Activated CD4-positive, alpha-beta T cell treated with anti-CD3 and anti-CD28 coated beads for 36 hours (primary cell): ENCODE measurements at regions not wholly inside any gene's neighbourhood (a gene's known extent, or its start where the extent isn't known, plus 50 kb on each side); places are given as distances from the start of the nearest gene placed in this dataset.
A peak's percentile ranks its signal among the peaks of the same experiment; 100 is the strongest.
"Not testable (repeated sequence)": the region's sequence is repeated elsewhere in the genome, so short reads cannot be mapped to it uniquely, and the experiment has no call there.

ENCODE experiments used
- ATAC-seq: fragments of 200-7000 bp; cut with Tn5 transposase; one replicate; pipeline ENCODE4 v1.10.0; 2021; ENCODE audit warnings: mild to moderate bottlenecking, moderate library complexity
- CTCF ChIA-PET: fragments of 350-600 bp; sonication (Branson Sonifier 250); formaldehyde crosslinking; loops from one replicate; lab custom pipeline; 2021; ENCODE audit warnings: antibody characterized with exemption; lab: Charles Lee
- POLR2A ChIA-PET: fragments of 350-600 bp; sonication (Branson Sonifier 250); formaldehyde crosslinking; loops from one replicate; lab custom pipeline; 2021; ENCODE audit warnings: antibody characterized with exemption, inconsistent platforms; lab: Charles Lee
- DNase-seq: peaks from one replicate; pipeline ENCODE4 v3.0.0-alpha.2; 2020
- H3K27ac Mint-ChIP-seq: one replicate; pipeline ENCODE4 v1.8.0; 2021; ENCODE audit warnings: mixed read lengths
- H3K27me3 Mint-ChIP-seq: one replicate; pipeline ENCODE4 v1.8.0; 2021; ENCODE audit warnings: mixed read lengths
- H3K36me3 Mint-ChIP-seq: one replicate; pipeline ENCODE4 v1.8.0; 2021; ENCODE audit warnings: low read depth, mixed read lengths
- H3K4me1 Mint-ChIP-seq: one replicate; pipeline ENCODE4 v1.8.0; 2021; ENCODE audit warnings: mixed read lengths
- H3K4me3 Mint-ChIP-seq: one replicate; pipeline ENCODE4 v1.8.0; 2021; ENCODE audit warnings: mild to moderate bottlenecking, moderate library complexity, mixed read lengths
- H3K9me3 Mint-ChIP-seq: one replicate; pipeline ENCODE4 v1.8.0; 2021; ENCODE audit warnings: low read depth, mixed read lengths
- intact Hi-C, 2 experiments: fragments of 100-400 bp; cut with DNase I in 1 of 2; cut with micrococcal nuclease in 1 of 2; formaldehyde crosslinking; loops; one replicate each; pipeline versions ENCODE4 v1.14.2 to v1.15.1; 2022 to 2024; cut with DNase I, micrococcal nuclease

DNA sequence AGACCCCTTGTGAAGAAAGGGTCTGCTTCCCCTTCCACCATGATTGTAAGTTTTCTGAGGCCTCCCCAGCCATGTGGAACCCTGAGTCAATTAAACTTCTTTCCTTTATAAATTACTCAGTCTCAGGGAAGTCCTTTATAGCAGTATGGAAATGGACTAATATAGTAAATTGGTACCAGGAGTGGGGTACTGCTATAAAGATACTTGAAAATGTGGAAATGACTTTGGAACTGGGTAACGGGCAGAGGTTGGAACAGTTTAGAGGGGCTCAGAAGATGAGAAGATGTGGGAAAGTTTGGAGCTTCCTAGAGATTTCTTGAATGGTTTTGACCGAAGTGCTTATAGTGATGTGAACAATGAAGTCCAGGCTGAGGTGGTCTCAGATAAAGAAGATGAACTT is 353.5 kb downstream of the ZNF326 start:
- ATAC-seq, H3K4me3 Mint-ChIP-seq, DNase-seq, H3K36me3 Mint-ChIP-seq, CTCF ChIA-PET, H3K27ac Mint-ChIP-seq, H3K27me3 Mint-ChIP-seq, H3K4me1 Mint-ChIP-seq, intact Hi-C loops, POLR2A ChIA-PET, H3K9me3 Mint-ChIP-seq: not testable (repeated sequence)

DNA sequence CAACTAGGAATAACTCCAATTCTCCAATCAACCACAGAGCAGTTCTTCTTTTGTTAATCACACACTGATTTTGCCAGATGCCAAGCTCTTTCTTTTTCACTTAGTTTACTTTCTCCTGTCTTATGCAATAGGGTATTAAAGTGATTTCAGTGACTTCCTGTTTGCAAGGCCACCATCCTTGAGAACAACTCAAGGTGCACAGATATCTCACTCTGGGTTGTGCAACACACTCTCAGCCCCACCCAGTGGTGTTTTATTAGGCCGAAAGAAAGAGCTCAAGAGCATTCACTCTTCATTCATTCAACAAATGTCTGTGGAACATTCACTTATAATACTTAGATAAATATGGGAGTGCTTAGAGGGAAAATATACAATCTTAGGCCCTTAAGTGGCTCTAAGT is 352.5 kb downstream of the ZNF326 start:
- CTCF ChIA-PET: no interaction called here
- DNase-seq: no peak

DNA sequence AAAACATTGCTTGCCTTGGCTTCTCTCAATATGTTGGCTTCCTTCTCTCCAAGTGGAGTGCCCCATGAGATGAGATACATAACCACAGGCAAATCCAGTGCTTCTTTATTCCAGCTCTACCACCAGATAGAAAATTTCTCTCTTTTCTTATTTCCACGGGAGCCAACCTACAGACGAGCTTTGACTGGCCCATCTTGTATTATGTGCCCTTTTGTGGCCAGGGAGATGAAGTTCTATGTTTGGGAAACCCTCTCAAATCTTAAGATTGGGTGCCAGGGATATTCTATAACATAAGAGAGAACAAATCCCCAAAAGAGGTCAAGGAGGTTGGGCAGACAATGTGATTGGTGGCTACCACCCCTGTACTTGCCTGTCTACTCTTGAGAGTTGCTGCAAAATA is 351.8 kb downstream of the ZNF326 start:
- intact Hi-C loops: no loop called here
- H3K4me1 Mint-ChIP-seq: no peaks in the 10 kb centered on the region
- POLR2A ChIA-PET: no interaction called here
- ATAC-seq (no peak), DNase-seq (no peak)
- CTCF ChIA-PET: no interaction called here
- H3K27ac Mint-ChIP-seq: no peak overlapping the region
- peaks cover 5% of the 10 kb centered on the region for H3K9me3 Mint-ChIP-seq
- peaks cover 4% of the 10 kb centered on the region for H3K27me3 Mint-ChIP-seq
- no peak overlapping the region for H3K4me3 Mint-ChIP-seq
- H3K36me3 Mint-ChIP-seq: no peaks in the 10 kb centered on the region

More for the DNA sequence above, 352.5 kb downstream of the ZNF326 start:
- POLR2A ChIA-PET: no interaction called here
- Mint-ChIP-seq H3K27ac (no peak overlapping the region), H3K27me3 (peaks cover 4% of the 10 kb centered on the region), H3K36me3 (no peaks in the 10 kb centered on the region), H3K4me3 (no peak overlapping the region), H3K4me1 (no peaks in the 10 kb centered on the region), H3K9me3 (peaks cover 5% of the 10 kb centered on the region)
- no peak for ATAC-seq
- intact Hi-C loops: no loop called here

DNA sequence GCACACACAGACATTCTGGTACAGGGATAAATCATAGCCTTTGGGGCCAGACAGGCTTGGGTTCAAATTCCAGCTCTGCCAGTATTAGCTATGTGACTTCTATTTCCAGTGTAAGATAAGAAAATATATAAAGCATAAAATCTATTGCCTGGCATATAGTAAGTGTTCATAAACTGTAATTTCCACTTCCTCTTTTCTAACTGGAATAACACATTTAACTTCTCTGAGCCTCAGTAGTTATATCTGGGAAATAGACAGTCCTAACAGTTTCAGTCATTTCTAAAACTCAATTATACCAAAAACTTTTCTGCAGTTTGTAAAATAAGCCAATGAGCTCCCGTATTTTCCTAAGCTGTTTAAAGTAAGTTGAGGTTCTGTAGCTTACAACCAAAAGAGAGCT is 351.4 kb downstream of the ZNF326 start:
- intact Hi-C loops: no loop called here
- no peak for ATAC-seq
- no peak overlapping the region for H3K27ac Mint-ChIP-seq
- no peak overlapping the region for H3K4me3 Mint-ChIP-seq
- no peaks in the 10 kb centered on the region for H3K4me1 Mint-ChIP-seq
- no peak for DNase-seq
- peaks cover 4% of the 10 kb centered on the region for H3K27me3 Mint-ChIP-seq
- peaks cover 5% of the 10 kb centered on the region for H3K9me3 Mint-ChIP-seq
- no peaks in the 10 kb centered on the region for H3K36me3 Mint-ChIP-seq
- ChIA-PET CTCF (no interaction called here), POLR2A (no interaction called here)

DNA sequence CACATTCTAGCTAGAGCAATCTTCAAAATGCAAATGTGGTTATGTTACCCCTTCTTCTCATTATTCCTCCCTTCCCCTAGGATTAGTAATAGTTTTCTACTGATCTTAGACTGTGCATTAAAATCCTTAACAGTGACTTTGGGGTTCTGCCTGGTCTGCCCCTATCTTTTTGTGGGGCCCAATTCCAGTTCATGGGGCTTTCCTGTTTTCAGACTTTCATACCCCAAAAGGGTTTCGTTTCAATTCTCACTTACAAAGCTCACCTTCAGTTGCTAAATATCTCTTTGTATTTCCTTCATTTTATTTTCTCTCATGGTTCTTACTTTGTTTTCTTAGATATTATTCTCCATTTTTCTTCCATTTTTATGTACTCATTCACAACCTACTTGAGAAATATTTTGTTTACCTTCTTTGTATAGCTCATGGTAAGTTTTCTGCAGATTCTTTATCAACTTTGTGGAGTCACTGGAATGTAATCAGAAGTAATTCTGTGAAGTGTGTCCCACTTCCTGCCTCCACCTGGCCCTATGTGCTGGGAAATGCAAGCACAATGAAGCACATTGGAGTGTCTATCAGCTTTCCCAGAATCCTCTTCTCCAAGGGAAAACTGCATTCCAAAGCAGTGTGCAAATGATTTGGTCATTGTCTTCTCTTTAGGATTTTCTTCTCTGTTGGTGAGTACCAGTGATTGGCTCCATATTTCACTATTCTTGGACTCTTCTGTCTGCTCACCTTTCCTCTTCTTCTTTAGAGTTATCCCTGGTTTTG is 350.2 kb downstream of the ZNF326 start:
- H3K27ac Mint-ChIP-seq: no peak overlapping the region
- peaks cover 4% of the 10 kb centered on the region for H3K27me3 Mint-ChIP-seq
- DNase-seq (no peak), ATAC-seq (no peak)
- H3K36me3 Mint-ChIP-seq: no peaks in the 10 kb centered on the region
- ChIA-PET CTCF (no interaction called here), POLR2A (no interaction called here)
- H3K9me3 Mint-ChIP-seq: peaks cover 5% of the 10 kb centered on the region
- peaks cover 5% of the 10 kb centered on the region for H3K4me1 Mint-ChIP-seq
- no peak overlapping the region for H3K4me3 Mint-ChIP-seq
- intact Hi-C loops: no loop called here

DNA sequence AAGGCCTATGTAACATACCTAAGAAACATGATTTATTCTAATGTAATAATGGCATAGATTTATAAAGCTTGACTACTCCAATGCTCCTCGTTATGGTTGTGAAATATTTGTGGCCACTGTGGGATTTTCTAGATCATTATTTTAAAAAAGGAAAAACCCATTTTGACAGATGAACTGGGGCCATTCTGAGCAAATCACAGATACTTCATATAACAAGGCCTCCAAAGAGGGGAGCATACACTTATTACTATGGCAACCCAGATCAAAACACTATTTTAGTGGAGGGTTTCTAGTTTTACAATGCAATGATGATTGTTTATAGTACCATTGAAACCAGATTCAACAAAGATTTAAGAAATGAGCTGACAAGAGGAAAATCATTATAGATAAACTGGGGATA is 346.6 kb downstream of the ZNF326 start:
- Mint-ChIP-seq H3K36me3 (no peaks in the 10 kb centered on the region), H3K27me3 (peaks cover 4% of the 10 kb centered on the region), H3K4me3 (no peak overlapping the region), H3K9me3 (no peaks in the 10 kb centered on the region), H3K4me1 (peaks cover 6% of the 10 kb centered on the region), H3K27ac (no peak overlapping the region)
- POLR2A ChIA-PET: no interaction called here
- CTCF ChIA-PET: interaction anchor here (0.6 to 0.9 kb wide), 2 partner anchors 19 to 378 kb away, joined by 3 to 4 read pairs; no protein-coding TSS in a partner anchor
- DNase-seq (no peak), ATAC-seq (no peak)
- intact Hi-C loops: no loop called here

DNA sequence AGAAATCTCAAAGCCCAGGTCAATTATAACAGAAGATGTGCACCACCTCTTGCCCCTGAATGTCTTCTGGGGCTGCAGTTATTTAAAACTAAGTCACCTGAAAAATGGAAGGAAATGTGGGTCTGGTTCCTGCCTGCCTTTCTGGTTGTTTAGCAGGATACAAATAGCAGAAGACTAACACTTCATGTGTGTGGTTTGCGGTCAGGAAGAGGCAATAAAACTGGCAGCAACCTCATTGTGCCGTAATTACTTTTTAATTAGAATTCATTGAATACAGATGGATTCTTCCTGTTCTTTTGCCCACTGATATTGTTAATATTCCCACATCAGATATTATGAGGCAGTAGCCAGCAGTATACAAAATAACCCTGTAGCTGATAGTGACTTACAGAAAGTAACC is 345.7 kb downstream of the ZNF326 start:
- Mint-ChIP-seq H3K27me3 (peaks cover 2% of the 10 kb centered on the region), H3K27ac (no peak overlapping the region), H3K4me1 (peaks cover 6% of the 10 kb centered on the region), H3K9me3 (no peaks in the 10 kb centered on the region), H3K4me3 (no peak overlapping the region), H3K36me3 (no peaks in the 10 kb centered on the region)
- intact Hi-C loops: no loop called here
- ChIA-PET CTCF (no interaction called here), POLR2A (no interaction called here)
- ATAC-seq (no peak), DNase-seq (peak; percentile 5)

DNA sequence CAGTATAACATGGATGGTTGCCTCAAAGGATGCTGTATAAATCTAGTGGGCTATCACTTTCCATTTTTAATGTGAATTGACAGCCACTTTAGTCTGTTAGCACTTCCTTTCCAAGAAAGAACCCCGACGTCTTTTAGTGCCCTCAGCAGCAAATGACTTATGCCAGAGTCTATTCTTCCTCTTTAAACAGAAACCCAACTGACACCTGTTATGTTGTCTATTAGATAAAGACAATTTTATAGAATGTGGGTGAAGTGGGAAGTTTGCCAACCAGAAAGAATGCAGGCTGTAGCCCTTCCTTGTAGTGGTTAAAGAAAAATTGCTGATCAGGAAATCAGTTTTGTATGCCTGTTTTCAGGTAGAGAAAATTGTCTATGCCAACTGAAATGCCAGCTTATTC is 344.9 kb downstream of the ZNF326 start:
- H3K4me3 Mint-ChIP-seq: no peak overlapping the region
- POLR2A ChIA-PET: no interaction called here
- no peak overlapping the region for H3K27ac Mint-ChIP-seq
- H3K36me3 Mint-ChIP-seq: no peaks in the 10 kb centered on the region
- ATAC-seq (no peak), DNase-seq (no peak)
- no peaks in the 10 kb centered on the region for H3K27me3 Mint-ChIP-seq
- H3K4me1 Mint-ChIP-seq: peaks cover 6% of the 10 kb centered on the region
- intact Hi-C loops: no loop called here
- H3K9me3 Mint-ChIP-seq: no peaks in the 10 kb centered on the region
- CTCF ChIA-PET: no interaction called here

DNA sequence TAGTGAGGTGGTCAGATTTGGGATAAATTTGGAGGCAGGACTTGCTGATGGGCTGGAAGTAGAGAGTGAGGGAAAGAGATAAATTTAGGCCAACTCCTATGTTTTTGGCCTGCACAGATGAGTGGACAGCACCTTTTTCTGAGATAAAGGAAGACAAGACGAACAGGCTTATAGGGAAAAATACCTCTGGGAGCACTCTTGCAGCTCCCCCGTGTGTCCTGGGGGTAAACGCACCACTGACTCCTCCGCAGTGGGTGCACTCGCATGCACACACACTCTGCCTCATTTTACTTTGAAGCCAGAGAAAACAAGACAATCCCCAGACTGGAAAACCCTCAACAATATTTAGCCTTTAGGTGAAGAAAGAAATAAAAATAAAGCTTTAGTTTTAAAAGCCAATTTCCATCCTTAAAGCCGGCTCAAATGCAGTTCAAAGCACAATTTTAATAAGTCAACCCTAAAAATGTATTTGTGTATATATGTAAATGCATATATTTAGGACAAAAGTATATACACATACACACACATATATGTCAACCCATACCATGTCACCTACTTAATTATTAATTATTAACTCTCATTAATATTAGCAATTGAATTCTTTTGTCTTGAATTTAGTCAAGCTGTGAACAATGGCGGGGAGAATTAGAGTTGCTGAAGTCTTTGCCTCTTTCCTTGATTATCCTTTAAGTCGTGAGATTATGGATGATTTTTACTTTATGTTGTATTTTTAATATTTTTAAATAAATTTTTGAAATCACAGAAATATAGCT is 341.8 kb downstream of the ZNF326 start:
- no peak overlapping the region for H3K4me3 Mint-ChIP-seq
- DNase-seq (no peak), ATAC-seq (no peak)
- peaks cover 6% of the 10 kb centered on the region for H3K4me1 Mint-ChIP-seq
- ChIA-PET POLR2A (no interaction called here), CTCF (no interaction called here)
- no peaks in the 10 kb centered on the region for H3K9me3 Mint-ChIP-seq
- no peaks in the 10 kb centered on the region for H3K27me3 Mint-ChIP-seq
- intact Hi-C loops: no loop called here
- H3K36me3 Mint-ChIP-seq: no peaks in the 10 kb centered on the region
- no peak overlapping the region for H3K27ac Mint-ChIP-seq

DNA sequence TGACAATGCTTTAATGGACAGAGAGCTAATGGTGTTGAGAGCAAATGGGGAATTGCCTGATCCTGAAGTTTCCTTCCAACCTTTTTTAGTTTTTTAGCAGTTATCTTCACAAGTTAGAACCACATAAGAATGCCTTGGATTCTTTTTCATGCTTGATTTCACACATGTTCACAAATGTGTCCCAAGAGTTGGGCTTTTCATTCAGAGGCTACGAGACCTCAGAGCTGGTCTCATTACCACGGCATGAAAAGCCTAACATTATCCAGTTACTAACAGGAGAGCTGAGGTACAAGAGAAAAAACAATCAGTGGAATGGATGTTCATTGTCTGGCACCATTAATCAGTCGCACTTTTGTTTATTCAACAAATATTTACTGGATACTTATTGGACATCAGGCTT is 340.6 kb downstream of the ZNF326 start:
- no peak overlapping the region for H3K27ac Mint-ChIP-seq
- POLR2A ChIA-PET: no interaction called here

DNA sequence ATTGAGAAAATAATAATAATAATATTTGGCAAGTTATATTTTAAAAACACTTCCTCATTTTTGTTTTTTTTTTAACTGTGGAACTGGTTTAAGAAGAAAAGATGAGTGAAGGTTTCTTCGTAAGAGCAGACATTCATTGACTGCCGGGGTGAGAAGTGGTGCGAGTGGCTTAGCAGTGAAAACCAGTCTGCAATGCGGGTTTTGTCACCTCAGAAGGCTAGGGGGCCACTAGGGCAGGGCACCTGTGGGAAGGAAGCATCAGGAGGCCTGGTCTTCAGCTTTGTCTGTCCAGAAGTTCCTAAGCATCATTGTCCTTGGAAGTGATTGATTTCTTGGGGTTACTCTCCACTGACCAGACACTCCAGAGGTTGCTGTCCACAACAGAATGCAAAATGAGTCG is 339.2 kb downstream of the ZNF326 start:
- no peaks in the 10 kb centered on the region for H3K36me3 Mint-ChIP-seq
- H3K4me1 Mint-ChIP-seq: no peaks in the 10 kb centered on the region
- no peak for DNase-seq
- no peak overlapping the region for H3K27ac Mint-ChIP-seq
- ChIA-PET CTCF (no interaction called here), POLR2A (no interaction called here)
- peaks cover 2% of the 10 kb centered on the region for H3K27me3 Mint-ChIP-seq
- intact Hi-C loops: no loop called here
- H3K9me3 Mint-ChIP-seq: no peaks in the 10 kb centered on the region
- H3K4me3 Mint-ChIP-seq: no peak overlapping the region
- no peak for ATAC-seq

More for the DNA sequence above, 340.6 kb downstream of the ZNF326 start:
- intact Hi-C loops: no loop called here
- no peak overlapping the region for H3K4me3 Mint-ChIP-seq
- H3K36me3 Mint-ChIP-seq: no peaks in the 10 kb centered on the region
- H3K9me3 Mint-ChIP-seq: no peaks in the 10 kb centered on the region
- ATAC-seq: no peak
- H3K27me3 Mint-ChIP-seq: no peaks in the 10 kb centered on the region
- CTCF ChIA-PET: no interaction called here
- peaks cover 5% of the 10 kb centered on the region for H3K4me1 Mint-ChIP-seq
- no peak for DNase-seq

DNA sequence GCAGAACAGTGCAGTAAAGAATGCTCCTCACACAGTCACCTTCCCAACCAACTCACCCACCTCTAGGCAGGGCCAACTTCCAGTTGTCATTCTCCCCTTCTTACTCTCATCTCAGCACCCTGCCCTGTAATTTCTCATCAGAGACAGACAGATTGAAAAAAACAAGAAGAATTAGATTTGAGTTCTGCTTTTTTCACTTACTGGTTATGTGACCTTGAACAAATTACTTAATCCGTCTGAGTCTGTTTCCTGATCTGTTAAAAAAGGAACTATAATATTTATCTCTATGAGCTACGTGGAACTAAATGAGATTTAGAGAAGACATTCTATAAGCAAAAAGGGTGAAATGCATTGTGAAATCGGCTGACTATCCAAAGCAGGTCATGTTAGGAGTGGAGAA is 330.3 kb downstream of the ZNF326 start:
- no peaks in the 10 kb centered on the region for H3K9me3 Mint-ChIP-seq
- DNase-seq (no peak), ATAC-seq (no peak)
- peaks cover 7% of the 10 kb centered on the region for H3K27me3 Mint-ChIP-seq
- H3K4me3 Mint-ChIP-seq: no peak overlapping the region
- intact Hi-C loops: no loop called here
- no peaks in the 10 kb centered on the region for H3K4me1 Mint-ChIP-seq
- no peaks in the 10 kb centered on the region for H3K36me3 Mint-ChIP-seq
- CTCF ChIA-PET: no interaction called here
- POLR2A ChIA-PET: no interaction called here
- no peak overlapping the region for H3K27ac Mint-ChIP-seq
